Skin epidermis (tissue), 12 donors: ENCODE measurements at regions not wholly inside any gene's neighbourhood (a gene's known extent, or its start where the extent isn't known, plus 50 kb on each side); places are given as distances from the start of the nearest gene placed in this dataset.
A peak's percentile ranks its signal among the peaks of the same experiment; 100 is the strongest.

ENCODE experiments used
- H3K27ac ChIP-seq, 21 experiments: fragments of 200-600 bp; sonication (generic) in 11 of 21; one replicate each; pipeline ENCODE4 v1.5.0; 2020; ENCODE audit warnings: mild to moderate bottlenecking in 3 of 21, inconsistent platforms in 2 of 21, moderate library complexity in 2 of 21
- H3K4me3 ChIP-seq, 7 experiments: fragments of 200-600 bp; sonication (generic) in 2 of 7; one replicate each; pipeline ENCODE4 v1.5.0; 2020; ENCODE audit warnings: inconsistent platforms in 2 of 7, mild to moderate bottlenecking in 2 of 7, moderate library complexity in 1 of 7

- H3K4me3 ChIP-seq: no peak overlapping the region
- no peak overlapping the region for H3K27ac ChIP-seq
Observed at GRCh38 chr16:80161799-80162739, 378.7 kb upstream of the DYNLRB2 start.

GRCh38 chr16:80158766-80159165, 382.0 kb upstream of the DYNLRB2 start:
- no peak overlapping the region for H3K4me3 ChIP-seq
- no peak overlapping the region for H3K27ac ChIP-seq

- H3K4me3 ChIP-seq: no peak overlapping the region
- peak overlapping the region in 2 of 21 experiments; percentile 51 to 55 for H3K27ac ChIP-seq
Observed at GRCh38 chr16:80151722-80152111, 389.1 kb upstream of the DYNLRB2 start.

- Histone ChIP-seq H3K27ac (peak overlapping the region in 2 of 21 experiments; percentile 51 to 55), H3K4me3 (no peak overlapping the region)
Observed at GRCh38 chr16:80150978-80151721, 389.6 kb upstream of the DYNLRB2 start.

GRCh38 chr16:80148826-80149225, 392.0 kb upstream of the DYNLRB2 start:
- Histone ChIP-seq H3K27ac (no peak overlapping the region), H3K4me3 (no peak overlapping the region)

GRCh38 chr16:80147026-80147655, 393.7 kb upstream of the DYNLRB2 start:
- Histone ChIP-seq H3K27ac (peak overlapping the region in 1 of 21 experiments; percentile 18), H3K4me3 (no peak overlapping the region)

GRCh38 chr16:80144191-80144590, 396.6 kb upstream of the DYNLRB2 start:
- Histone ChIP-seq H3K27ac (no peak overlapping the region), H3K4me3 (no peak overlapping the region)

GRCh38 chr16:80142940-80143339, 397.9 kb upstream of the DYNLRB2 start:
- no peak overlapping the region for H3K27ac ChIP-seq
- H3K4me3 ChIP-seq: no peak overlapping the region

- Histone ChIP-seq H3K27ac (no peak overlapping the region), H3K4me3 (no peak overlapping the region)
Observed at GRCh38 chr16:80142281-80142680, 398.5 kb upstream of the DYNLRB2 start.

- Histone ChIP-seq H3K27ac (no peak overlapping the region), H3K4me3 (no peak overlapping the region)
Observed at GRCh38 chr16:80129791-80130190, 411.0 kb upstream of the DYNLRB2 start.

- H3K4me3 ChIP-seq: no peak overlapping the region
- no peak overlapping the region for H3K27ac ChIP-seq
Observed at GRCh38 chr16:80125677-80126076, 415.1 kb upstream of the DYNLRB2 start.

- Histone ChIP-seq H3K4me3 (no peak overlapping the region), H3K27ac (peak overlapping the region in 4 of 21 experiments; percentile 2 to 30 (median 18))
Observed at GRCh38 chr16:80123189-80123588, 417.6 kb upstream of the DYNLRB2 start.

GRCh38 chr16:80122115-80122514, 418.7 kb upstream of the DYNLRB2 start:
- peak overlapping the region in 9 of 21 experiments; percentile 3 to 47 (median 23) for H3K27ac ChIP-seq
- no peak overlapping the region for H3K4me3 ChIP-seq

GRCh38 chr16:80121522-80121909, 419.3 kb upstream of the DYNLRB2 start:
- no peak overlapping the region for H3K4me3 ChIP-seq
- H3K27ac ChIP-seq: peak overlapping the region in 9 of 21 experiments; percentile 8 to 53 (median 28)

GRCh38 chr16:80120899-80121521, 419.8 kb upstream of the DYNLRB2 start:
- H3K27ac ChIP-seq: peak overlapping the region in 8 of 21 experiments; percentile 8 to 53 (median 26)
- H3K4me3 ChIP-seq: no peak overlapping the region

- Histone ChIP-seq H3K4me3 (no peak overlapping the region), H3K27ac (peak overlapping the region in 6 of 21 experiments; percentile 7 to 68 (median 18))
Observed at GRCh38 chr16:80117556-80118130, 423.1 kb upstream of the DYNLRB2 start.

GRCh38 chr16:80116711-80117110, 424.1 kb upstream of the DYNLRB2 start:
- peak overlapping the region in 3 of 21 experiments; percentile 14 to 23 (median 21) for H3K27ac ChIP-seq
- no peak overlapping the region for H3K4me3 ChIP-seq

GRCh38 chr16:80114699-80115098, 426.1 kb upstream of the DYNLRB2 start:
- Histone ChIP-seq H3K27ac (no peak overlapping the region), H3K4me3 (no peak overlapping the region)

GRCh38 chr16:80113873-80114574, 426.8 kb upstream of the DYNLRB2 start:
- no peak overlapping the region for H3K27ac ChIP-seq
- H3K4me3 ChIP-seq: no peak overlapping the region
